Common myeloid progenitor, CD34-positive (primary cell): ENCODE measurements at regions not wholly inside any gene's neighbourhood (a gene's known extent, or its start where the extent isn't known, plus 50 kb on each side); places are given as distances from the start of the nearest gene placed in this dataset.

Experiments
- CTCF ChIA-PET: fragments of 350-600 bp; sonication (Branson Sonifier 250); formaldehyde crosslinking; loops from one replicate; lab custom pipeline; 2021; ENCODE audit warnings: antibody characterized with exemption; lab: Charles Lee
- POLR2A ChIA-PET: fragments of 350-600 bp; sonication (Branson Sonifier 250); formaldehyde crosslinking; loops from one replicate; lab custom pipeline; 2021; ENCODE audit warnings: antibody characterized with exemption; lab: Charles Lee
- DNase-seq, 3 donors: peaks; one replicate each; pipeline versions ENCODE4 v3.0.0 to v3.0.0-alpha.2; 2013
- H3K27ac ChIP-seq, 2 experiments: 1 replicate in 1 of 2; 2 replicates in 1 of 2; pipeline ENCODE4 v1.7.0; 2013; ENCODE audit warnings: inconsistent platforms in 2 of 2, low read length in 2 of 2, mild to moderate bottlenecking in 2 of 2, low read depth in 1 of 2, moderate library complexity in 1 of 2; ENCODE audit not compliant: severe bottlenecking in 2 of 2, insufficient read depth in 1 of 2, poor library complexity in 1 of 2
- H3K27me3 ChIP-seq, 5 experiments: replicated peaks in 2 of 5; 1 replicate in 3 of 5; 2 replicates in 2 of 5; pipeline versions ENCODE4 v1.6.1 to v1.7.0; 2013; ENCODE audit warnings: low read length in 4 of 5, mild to moderate bottlenecking in 2 of 5, moderate library complexity in 2 of 5, inconsistent platforms in 1 of 5; ENCODE audit not compliant: insufficient read depth in 5 of 5, control insufficient read depth in 4 of 5
- H3K36me3 ChIP-seq, 4 experiments: 1 replicate in 2 of 4; 2 replicates in 2 of 4; pipeline versions ENCODE4 v1.6.1 to v1.7.0; 2013; ENCODE audit warnings: low read length in 3 of 4, control low read depth in 1 of 4, mild to moderate bottlenecking in 1 of 4; ENCODE audit not compliant: control insufficient read depth in 4 of 4, insufficient read depth in 4 of 4
- H3K4me1 ChIP-seq, 4 experiments: 1 replicate in 3 of 4; 2 replicates in 1 of 4; pipeline versions ENCODE4 v1.6.1 to v1.7.1; 2013; ENCODE audit warnings: low read length in 3 of 4, mild to moderate bottlenecking in 3 of 4, control low read depth in 1 of 4, inconsistent platforms in 1 of 4, moderate library complexity in 1 of 4; ENCODE audit not compliant: control insufficient read depth in 4 of 4, insufficient read depth in 4 of 4; ENCODE audit errors: control extremely low read depth in 1 of 4
- H3K4me3 ChIP-seq, 7 experiments: 1 replicate in 4 of 7; 2 replicates in 3 of 7; pipeline versions ENCODE4 v1.5.1 to v1.7.0; 2013; ENCODE audit warnings: mild to moderate bottlenecking in 7 of 7, low read length in 6 of 7, moderate library complexity in 6 of 7, inconsistent platforms in 2 of 7, low read depth in 2 of 7, control low read depth in 1 of 7; ENCODE audit not compliant: insufficient read depth in 4 of 7, control insufficient read depth in 1 of 7; ENCODE audit errors: extremely low read depth in 1 of 7
- H3K9me3 ChIP-seq, 5 experiments: 1 replicate in 4 of 5; 2 replicates in 1 of 5; pipeline versions ENCODE4 v1.6.1 to v1.7.1; 2013; ENCODE audit warnings: low read length in 4 of 5, mild to moderate bottlenecking in 2 of 5, inconsistent platforms in 1 of 5, low read depth in 1 of 5, moderate library complexity in 1 of 5; ENCODE audit not compliant: control insufficient read depth in 4 of 5, insufficient read depth in 2 of 5; ENCODE audit errors: control extremely low read depth in 1 of 5
- WGBS: methylation state at CpG from one replicate; pipeline ENCODE4 v1.1.5; 2013; ENCODE audit not compliant: insufficient coverage; 5-methylcytosine and 5-hydroxymethylcytosine counted together

DNA sequence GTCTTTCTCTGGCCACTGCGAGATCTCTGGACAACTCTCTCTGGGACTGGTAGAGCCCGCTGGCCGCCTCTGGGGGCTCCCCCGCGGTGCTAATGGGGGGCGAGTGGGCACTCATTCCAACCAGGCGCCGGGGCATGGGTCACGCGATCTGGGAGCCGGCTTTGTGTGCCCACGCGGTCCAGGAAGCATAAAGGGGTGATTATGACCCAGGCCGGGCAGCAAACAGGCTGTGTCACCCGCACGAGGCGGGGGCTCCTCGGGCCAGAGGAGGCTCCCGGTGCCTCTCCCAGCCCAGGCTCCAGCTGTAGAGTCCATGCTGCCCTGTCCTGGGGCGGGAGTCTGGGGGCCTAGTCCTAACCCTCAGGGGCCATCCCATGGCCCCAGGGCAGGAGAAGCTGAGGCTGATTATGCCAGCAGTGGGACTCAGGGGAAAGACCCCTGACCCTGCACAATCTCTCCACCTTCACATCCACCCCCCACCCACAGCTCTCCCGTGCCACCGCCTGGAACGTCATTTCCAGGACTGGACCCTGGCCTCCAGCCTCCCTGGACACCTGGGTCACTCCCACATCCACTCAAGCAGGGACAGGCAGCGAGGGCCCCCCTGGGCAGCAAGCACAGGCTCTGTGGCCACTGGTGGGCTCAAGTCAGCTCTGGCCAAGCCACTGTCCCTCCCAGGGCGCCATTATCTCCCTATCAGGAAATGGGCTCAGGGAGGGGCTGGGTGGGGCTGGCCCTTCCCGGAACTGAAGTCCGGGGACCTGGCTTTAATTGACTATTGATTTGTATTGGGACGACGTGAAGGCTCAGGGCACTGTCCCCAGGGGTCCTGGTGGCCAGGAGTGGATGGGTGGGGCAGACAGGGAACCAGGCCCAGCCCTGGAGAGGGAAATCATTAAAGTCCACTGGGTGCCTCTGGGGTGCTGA is 50.0 kb downstream of the PTPRS start:
- H3K9me3 ChIP-seq, result no peaks in the 10 kb centered on the region
- H3K36me3 ChIP-seq, result no peaks in the 10 kb centered on the region
- 96% methylated on average over 28 of the region's 29 CpGs for WGBS
- no peak overlapping the region for H3K4me3 ChIP-seq
- ChIA-PET CTCF (interaction anchor here (0.6 kb wide), 1 partner anchor 60 kb away, joined by 3 read pairs; no protein-coding TSS in a partner anchor), POLR2A (no interaction called here)
- DNase-seq, result no peak
- peaks cover 0 to 21% (median 11%) of the 10 kb centered on the region in 4 experiments for H3K4me1 ChIP-seq
- peaks cover 0 to 46% (median 15%) of the 10 kb centered on the region in 5 experiments for H3K27me3 ChIP-seq
- H3K27ac ChIP-seq, result no peak overlapping the region

- ChIA-PET POLR2A (no interaction called here), CTCF (interaction anchor here (0.6 kb wide), 1 partner anchor 61 kb away, joined by 3 read pairs; no protein-coding TSS in a partner anchor)
- Histone ChIP-seq H3K4me3 (no peak overlapping the region), H3K9me3 (no peaks in the 10 kb centered on the region), H3K27me3 (peaks cover 0 to 33% (median 12%) of the 10 kb centered on the region in 5 experiments), H3K36me3 (no peaks in the 10 kb centered on the region), H3K4me1 (peaks cover 0 to 21% (median 11%) of the 10 kb centered on the region in 4 experiments), H3K27ac (no peak overlapping the region)
- WGBS, result 98% methylated on average over 17 of the region's 18 CpGs
- no peak for DNase-seq
Observed at GRCh38 chr19:5289060-5289990, 51.3 kb downstream of the PTPRS start.

- POLR2A ChIA-PET, result no interaction called here
- Histone ChIP-seq H3K36me3 (no peaks in the 10 kb centered on the region), H3K9me3 (no peaks in the 10 kb centered on the region), H3K4me3 (no peak overlapping the region), H3K27me3 (peaks cover 0 to 23% (median 9%) of the 10 kb centered on the region in 5 experiments), H3K4me1 (peaks cover 0 to 14% (median 7%) of the 10 kb centered on the region in 4 experiments), H3K27ac (no peak overlapping the region)
- WGBS, result 98% methylated on average over 4 of the region's 4 CpGs
- no peak for DNase-seq
- CTCF ChIA-PET, result no interaction called here
Observed at GRCh38 chr19:5288347-5288739, 52.3 kb downstream of the PTPRS start.

- no peak overlapping the region for H3K4me3 ChIP-seq
- H3K27ac ChIP-seq, result no peak overlapping the region
- H3K27me3 ChIP-seq, result peaks cover 0 to 17% (median 5%) of the 10 kb centered on the region in 5 experiments
- 90% methylated on average over 3 of the region's 5 CpGs for WGBS
- no peaks in the 10 kb centered on the region for H3K9me3 ChIP-seq
- CTCF ChIA-PET, result no interaction called here
- DNase-seq, result no peak
- peaks cover 0 to 4% (median under 1%) of the 10 kb centered on the region in 4 experiments for H3K4me1 ChIP-seq
- POLR2A ChIA-PET, result no interaction called here
- no peaks in the 10 kb centered on the region for H3K36me3 ChIP-seq
Observed at GRCh38 chr19:5287066-5287465, 53.5 kb downstream of the PTPRS start.

GRCh38 chr19:5286465-5287029 is 54.1 kb downstream of the PTPRS start:
- no peak overlapping the region for H3K4me3 ChIP-seq
- 100% methylated on average over 2 of the region's 3 CpGs for WGBS
- H3K4me1 ChIP-seq, result peaks cover 0 to 2% (median 0%) of the 10 kb centered on the region in 4 experiments
- no peaks in the 10 kb centered on the region for H3K9me3 ChIP-seq
- H3K27me3 ChIP-seq, result peaks cover 0 to 12% (median 2%) of the 10 kb centered on the region in 5 experiments
- no peak overlapping the region for H3K27ac ChIP-seq
- no peaks in the 10 kb centered on the region for H3K36me3 ChIP-seq
- CTCF ChIA-PET, result no interaction called here
- POLR2A ChIA-PET, result no interaction called here
- no peak for DNase-seq

DNA sequence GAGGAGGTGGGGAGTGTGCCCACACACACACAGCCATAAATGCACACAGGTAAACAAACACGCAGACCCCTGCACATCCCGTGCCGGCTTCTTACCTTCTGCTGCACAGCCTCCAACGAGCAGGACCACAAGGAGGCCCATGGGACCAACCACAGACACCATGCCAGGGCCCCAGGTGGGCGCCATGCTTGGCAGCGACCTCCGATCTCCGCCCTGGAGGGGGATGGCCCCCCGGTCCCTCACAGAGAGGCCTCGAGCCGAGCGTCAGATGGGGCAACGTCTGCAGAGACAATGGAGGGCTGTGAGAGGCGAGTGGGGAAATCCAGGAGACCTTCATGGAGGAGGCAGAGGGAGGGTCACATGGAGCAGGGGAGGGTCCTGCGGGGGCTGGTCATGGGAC is 54.7 kb downstream of the PTPRS start:
- POLR2A ChIA-PET, result no interaction called here
- WGBS, result 98% methylated on average over 15 of the region's 15 CpGs

More for the DNA sequence above, 54.7 kb downstream of the PTPRS start:
- Histone ChIP-seq H3K36me3 (no peaks in the 10 kb centered on the region), H3K27ac (no peak overlapping the region), H3K4me1 (peaks cover 0 to 2% (median 0%) of the 10 kb centered on the region in 4 experiments), H3K9me3 (no peaks in the 10 kb centered on the region), H3K27me3 (peaks cover 0 to 6% (median 1%) of the 10 kb centered on the region in 5 experiments), H3K4me3 (no peak overlapping the region)
- CTCF ChIA-PET, result no interaction called here
- no peak for DNase-seq
